SK-N-SH (cell line): ENCODE measurements at regions not wholly inside any gene's neighbourhood (a gene's known extent, or its start where the extent isn't known, plus 50 kb on each side); places are given as distances from the start of the nearest gene placed in this dataset.

ENCODE experiments used
- CTCF ChIA-PET: fragments of 300-600, 350-600 bp; formaldehyde crosslinking; extraction: SDS; loops from one replicate; lab custom pipeline; 2021; lab: Yijun Ruan, JAX
- POLR2A ChIA-PET: fragments of 350-600 bp; sonication (Branson Sonifier 250); formaldehyde crosslinking; extraction: SDS; loops from one replicate; lab custom pipeline; 2020; ENCODE audit warnings: antibody characterized with exemption, inconsistent platforms; lab: Yijun Ruan, JAX
- DNase-seq: peaks from one replicate; pipeline ENCODE4 v3.0.0; 2012
- H2AFZ ChIP-seq: fragments of 200-600 bp; sonication (generic); 2 replicates; pipeline ENCODE4 v1.8.1; 2016; ENCODE audit warnings: antibody characterized with exemption, mild to moderate bottlenecking, low read depth
- H3F3A ChIP-seq: fragments of 200-600 bp; sonication (generic); replicated peaks from 2 replicates; pipeline ENCODE3; 2016; ENCODE audit warnings: antibody characterized with exemption, mild to moderate bottlenecking; ENCODE audit not compliant: insufficient read depth
- H3K27ac ChIP-seq, 2 experiments: fragments of 200-500 bp in 1 of 2; fragments of 200-600 bp in 1 of 2; sonication (Bioruptor generic) in 1 of 2; sonication (generic), shearing (Covaris generic) in 1 of 2; 2 replicates each; pipeline versions ENCODE4 v1.5.1 to v1.6.1; 2014 to 2016; ENCODE audit warnings: low read depth in 2 of 2, inconsistent platforms in 1 of 2, low read length in 1 of 2, mild to moderate bottlenecking in 1 of 2, mixed read lengths in 1 of 2
- H3K27me3 ChIP-seq: fragments of 200-600 bp; sonication (generic), shearing (Covaris generic); 2 replicates; pipeline ENCODE4 v1.6.1; 2016; ENCODE audit warnings: mixed run types; ENCODE audit not compliant: insufficient read depth
- H3K36me3 ChIP-seq, 2 experiments: fragments of 200-500 bp in 1 of 2; fragments of 200-600 bp in 1 of 2; sonication (Bioruptor generic) in 1 of 2; sonication (generic) in 1 of 2; replicated peaks in 1 of 2; 2 replicates each; pipeline versions ENCODE3 to v1.5.1; 2014 to 2016; ENCODE audit warnings: low read length in 1 of 2, mild to moderate bottlenecking in 1 of 2; ENCODE audit not compliant: insufficient read depth in 2 of 2, control insufficient read depth in 1 of 2
- H3K4me1 ChIP-seq, 2 experiments: fragments of 200-500 bp in 1 of 2; fragments of 200-600 bp in 1 of 2; sonication (Bioruptor generic) in 1 of 2; sonication (generic), shearing (Covaris generic) in 1 of 2; 2 replicates each; pipeline versions ENCODE4 v1.5.1 to v1.6.1; 2014 to 2016; ENCODE audit warnings: low read depth in 1 of 2, low read length in 1 of 2, mixed run types in 1 of 2; ENCODE audit not compliant: insufficient read depth in 2 of 2, control insufficient read depth in 1 of 2
- H3K4me2 ChIP-seq: fragments of 200-600 bp; sonication (generic), shearing (Covaris generic); 2 replicates; pipeline ENCODE4 v1.6.1; 2017; ENCODE audit warnings: mixed run types
- H3K4me3 ChIP-seq, 2 experiments: fragments of 200-500 bp in 1 of 2; fragments of 200-600 bp in 1 of 2; sonication (Bioruptor generic) in 1 of 2; sonication (generic), shearing (Covaris generic) in 1 of 2; 2 replicates each; pipeline versions ENCODE4 v1.5.1 to v1.8.1; 2014 to 2016; ENCODE audit warnings: low read depth in 2 of 2, inconsistent platforms in 1 of 2, low read length in 1 of 2, mild to moderate bottlenecking in 1 of 2, mixed read lengths in 1 of 2, moderate library complexity in 1 of 2
- H3K79me2 ChIP-seq: fragments of 200-600 bp; sonication (generic); 2 replicates; pipeline ENCODE4 v1.8.1; 2017; ENCODE audit warnings: mild to moderate bottlenecking; ENCODE audit not compliant: insufficient read depth
- H3K9ac ChIP-seq: fragments of 200-600 bp; sonication (generic); 2 replicates; pipeline ENCODE4 v1.6.1; 2017; ENCODE audit warnings: mixed run types
- H3K9me2 ChIP-seq: fragments of 200-600 bp; sonication (generic); 2 replicates; pipeline ENCODE4 v1.6.1; 2017; ENCODE audit warnings: mixed run types
- H3K9me3 ChIP-seq: fragments of 200-600 bp; sonication (generic); 2 replicates; pipeline ENCODE4 v1.6.1; 2017; ENCODE audit warnings: mixed run types, mild to moderate bottlenecking, moderate library complexity
- H4K20me1 ChIP-seq: fragments of 200-600 bp; sonication (generic); 2 replicates; pipeline ENCODE4 v1.6.1; 2017; ENCODE audit warnings: mild to moderate bottlenecking, mixed run types; ENCODE audit not compliant: insufficient read depth
- CHD2 ChIP-seq: fragments of 150-350 bp; IDR thresholded peaks from 2 replicates; pipeline ENCODE4 v1.6.1; 2018; ENCODE audit warnings: low read length; ENCODE audit not compliant: partially characterized antibody
- ELF1 ChIP-seq: IDR thresholded peaks from 2 replicates; pipeline ENCODE4 v1.4.0; 2012
- FOSL2 ChIP-seq: IDR thresholded peaks from 2 replicates; pipeline ENCODE4 v1.4.0; 2012; ENCODE audit warnings: low read depth, mild to moderate bottlenecking, moderate library complexity, borderline replicate concordance
- MXI1 ChIP-seq: IDR thresholded peaks from 2 replicates; pipeline ENCODE4 v1.6.1; 2012; ENCODE audit warnings: mild to moderate bottlenecking, low read depth, low read length, improper control_type of control experiment
- NRF1 ChIP-seq: IDR thresholded peaks from 2 replicates; pipeline ENCODE4 v1.6.1; 2012; ENCODE audit warnings: low read depth, mild to moderate bottlenecking, low read length
- POLR2AphosphoS5 ChIP-seq: IDR thresholded peaks from 2 replicates; pipeline ENCODE4 v1.6.1; 2012; ENCODE audit warnings: low read depth, low read length
- RAD21 ChIP-seq: IDR thresholded peaks from 2 replicates; pipeline ENCODE4 v1.6.1; 2012; ENCODE audit warnings: mild to moderate bottlenecking, low read length
- RXRA ChIP-seq: IDR thresholded peaks from 2 replicates; pipeline ENCODE4 v1.4.0; 2012; ENCODE audit warnings: low read depth, mild to moderate bottlenecking, borderline replicate concordance
- SIN3A ChIP-seq: IDR thresholded peaks from 2 replicates; pipeline ENCODE4 v1.6.1; 2012; ENCODE audit warnings: low read depth, mild to moderate bottlenecking, low read length, moderate library complexity, borderline replicate concordance
- TCF12 ChIP-seq: IDR thresholded peaks from 2 replicates; pipeline ENCODE4 v1.4.0; 2012
- YY1 ChIP-seq: IDR thresholded peaks from 2 replicates; pipeline ENCODE4 v1.4.0; 2012; ENCODE audit warnings: low read depth, mild to moderate bottlenecking
- WGBS: methylation state at CpG from one replicate; pipeline ENCODE4 v1.1.6; 2017; ENCODE audit warnings: low lambda C conversion rate; 5-methylcytosine and 5-hydroxymethylcytosine counted together
- TF ChIP-seq, protein P1 (sequence below): IDR thresholded peaks from 2 replicates; pipeline ENCODE4 v1.4.0; 2012; ENCODE audit warnings: low read depth
- TF ChIP-seq, protein P2 (sequence below): fragments of 150-350 bp; IDR thresholded peaks from 2 replicates; pipeline ENCODE4 v1.6.1; 2016; ENCODE audit warnings: mild to moderate bottlenecking, low read depth, low read length
- TF ChIP-seq, protein P3 (sequence below): IDR thresholded peaks from 2 replicates; pipeline ENCODE4 v1.4.0; 2012; ENCODE audit warnings: low read depth, borderline replicate concordance

DNA sequence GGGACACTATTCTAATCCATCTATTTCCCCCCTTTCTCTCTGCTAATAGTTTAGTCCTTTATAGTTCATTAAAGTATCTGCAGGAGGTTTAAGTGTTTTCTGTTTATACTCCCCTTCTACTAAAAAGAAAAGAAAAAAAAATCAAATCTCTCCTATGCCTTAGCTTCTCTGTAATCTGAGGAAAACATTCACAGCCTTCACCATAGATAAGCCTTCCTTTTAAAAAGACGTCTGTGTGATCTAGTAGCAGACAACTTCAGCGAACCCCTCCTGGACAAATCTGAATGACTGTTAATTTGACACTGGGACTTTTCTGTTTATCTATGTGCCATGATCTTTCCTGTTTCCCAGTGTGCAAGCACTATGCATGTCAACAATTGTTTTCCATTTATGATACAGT, 70.4 kb upstream of the CDH19 start:
- no peak overlapping the region for H2AFZ ChIP-seq
- no peak overlapping the region for H3K27ac ChIP-seq
- DNase-seq, result no peak
- no peaks in the 10 kb centered on the region for H3K4me1 ChIP-seq
- TF ChIP-seq NRF1, result no peak
- TF ChIP-seq FOSL2, result no peak
- TF ChIP-seq, protein P1, sequence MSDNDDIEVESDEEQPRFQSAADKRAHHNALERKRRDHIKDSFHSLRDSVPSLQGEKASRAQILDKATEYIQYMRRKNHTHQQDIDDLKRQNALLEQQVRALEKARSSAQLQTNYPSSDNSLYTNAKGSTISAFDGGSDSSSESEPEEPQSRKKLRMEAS, result no peak
- no peak for TF ChIP-seq POLR2AphosphoS5
- TF ChIP-seq, protein P2, sequence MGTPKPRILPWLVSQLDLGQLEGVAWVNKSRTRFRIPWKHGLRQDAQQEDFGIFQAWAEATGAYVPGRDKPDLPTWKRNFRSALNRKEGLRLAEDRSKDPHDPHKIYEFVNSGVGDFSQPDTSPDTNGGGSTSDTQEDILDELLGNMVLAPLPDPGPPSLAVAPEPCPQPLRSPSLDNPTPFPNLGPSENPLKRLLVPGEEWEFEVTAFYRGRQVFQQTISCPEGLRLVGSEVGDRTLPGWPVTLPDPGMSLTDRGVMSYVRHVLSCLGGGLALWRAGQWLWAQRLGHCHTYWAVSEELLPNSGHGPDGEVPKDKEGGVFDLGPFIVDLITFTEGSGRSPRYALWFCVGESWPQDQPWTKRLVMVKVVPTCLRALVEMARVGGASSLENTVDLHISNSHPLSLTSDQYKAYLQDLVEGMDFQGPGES, result no peak
- TF ChIP-seq, protein P3, sequence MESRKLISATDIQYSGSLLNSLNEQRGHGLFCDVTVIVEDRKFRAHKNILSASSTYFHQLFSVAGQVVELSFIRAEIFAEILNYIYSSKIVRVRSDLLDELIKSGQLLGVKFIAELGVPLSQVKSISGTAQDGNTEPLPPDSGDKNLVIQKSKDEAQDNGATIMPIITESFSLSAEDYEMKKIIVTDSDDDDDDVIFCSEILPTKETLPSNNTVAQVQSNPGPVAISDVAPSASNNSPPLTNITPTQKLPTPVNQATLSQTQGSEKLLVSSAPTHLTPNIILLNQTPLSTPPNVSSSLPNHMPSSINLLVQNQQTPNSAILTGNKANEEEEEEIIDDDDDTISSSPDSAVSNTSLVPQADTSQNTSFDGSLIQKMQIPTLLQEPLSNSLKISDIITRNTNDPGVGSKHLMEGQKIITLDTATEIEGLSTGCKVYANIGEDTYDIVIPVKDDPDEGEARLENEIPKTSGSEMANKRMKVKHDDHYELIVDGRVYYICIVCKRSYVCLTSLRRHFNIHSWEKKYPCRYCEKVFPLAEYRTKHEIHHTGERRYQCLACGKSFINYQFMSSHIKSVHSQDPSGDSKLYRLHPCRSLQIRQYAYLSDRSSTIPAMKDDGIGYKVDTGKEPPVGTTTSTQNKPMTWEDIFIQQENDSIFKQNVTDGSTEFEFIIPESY, result no peak
- TF ChIP-seq CHD2, result no peak
- no peak for TF ChIP-seq YY1
- no peak for TF ChIP-seq RAD21
- H3K36me3 ChIP-seq, result no peaks in the 10 kb centered on the region
- 32% methylated on average over 2 of the region's 2 CpGs for WGBS
- no peak overlapping the region for H3K9ac ChIP-seq
- CTCF ChIA-PET, result interaction anchor here (1.0 kb wide), 1 partner anchor 9 kb away, joined by 4 read pairs; no protein-coding TSS in a partner anchor
- no peaks in the 10 kb centered on the region for H3K79me2 ChIP-seq
- no peaks in the 10 kb centered on the region for H3F3A ChIP-seq
- no peaks in the 10 kb centered on the region for H4K20me1 ChIP-seq
- H3K4me3 ChIP-seq, result no peak overlapping the region
- no peaks in the 10 kb centered on the region for H3K9me2 ChIP-seq
- H3K27me3 ChIP-seq, result no peaks in the 10 kb centered on the region
- no peaks in the 10 kb centered on the region for H3K9me3 ChIP-seq
- POLR2A ChIA-PET, result no interaction called here
- H3K4me2 ChIP-seq, result no peak overlapping the region

DNA sequence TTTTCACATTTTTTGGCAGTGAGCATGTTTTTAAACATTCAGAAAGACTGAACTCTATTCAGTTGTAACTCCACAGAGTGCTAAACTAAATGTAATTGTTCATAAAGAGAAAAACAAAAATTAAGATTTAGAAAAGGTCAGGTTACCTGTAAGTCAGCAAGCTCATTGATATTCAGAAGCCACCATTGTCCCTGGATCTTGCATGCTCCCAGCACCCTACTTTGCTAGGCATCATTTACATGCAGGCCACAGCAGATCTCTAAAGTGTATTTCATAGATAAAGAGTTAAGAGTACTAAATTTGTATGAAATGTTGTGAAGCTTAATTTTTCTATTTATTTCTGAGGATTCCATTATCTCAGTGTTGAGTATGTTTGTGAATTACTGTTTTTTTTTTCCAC, 64.8 kb upstream of the CDH19 start:
- Histone ChIP-seq H3K9ac (no peak overlapping the region), H3K4me1 (no peaks in the 10 kb centered on the region; a peak in 2 of 4 replicates), H3K27me3 (no peaks in the 10 kb centered on the region), H4K20me1 (no peaks in the 10 kb centered on the region), H3K4me2 (no peak overlapping the region), H3K9me3 (no peaks in the 10 kb centered on the region), H3K36me3 (no peaks in the 10 kb centered on the region), H3K9me2 (no peaks in the 10 kb centered on the region), H2AFZ (no peak overlapping the region), H3F3A (no peaks in the 10 kb centered on the region), H3K79me2 (no peaks in the 10 kb centered on the region), H3K27ac (no peak overlapping the region), H3K4me3 (no peak overlapping the region)
- POLR2A ChIA-PET, result no interaction called here
- TF ChIP-seq MXI1, result no peak
- TF ChIP-seq RXRA, result no peak
- no peak for TF ChIP-seq TCF12
- no peak for TF ChIP-seq ELF1
- TF ChIP-seq SIN3A, result no peak
- no peak for DNase-seq
- CTCF ChIA-PET, result interaction anchor here (2.1 kb wide), 1 partner anchor 9 kb away, joined by 5 read pairs; no protein-coding TSS in a partner anchor
